Pons (tissue), 1 donor: ENCODE measurements at regions not wholly inside any gene's neighbourhood (a gene's known extent, or its start where the extent isn't known, plus 50 kb on each side); places are given as distances from the start of the nearest gene placed in this dataset.
"Not testable (repeated sequence)": the region's sequence is repeated elsewhere in the genome, so short reads cannot be mapped to it uniquely, and the experiment has no call there.

Experiments used
- DNase-seq: peaks from one replicate; pipeline ENCODE4 v3.0.0-alpha.2; 2016; ENCODE audit warnings: low spot score

GRCh38 chr3:127417709-127418559 is 130.1 kb upstream of the PRR20G start:
- DNase-seq, result no peak

- DNase-seq, result no peak
Observed at GRCh38 chr3:127413871-127414270, 126.0 kb upstream of the PRR20G start.

DNA sequence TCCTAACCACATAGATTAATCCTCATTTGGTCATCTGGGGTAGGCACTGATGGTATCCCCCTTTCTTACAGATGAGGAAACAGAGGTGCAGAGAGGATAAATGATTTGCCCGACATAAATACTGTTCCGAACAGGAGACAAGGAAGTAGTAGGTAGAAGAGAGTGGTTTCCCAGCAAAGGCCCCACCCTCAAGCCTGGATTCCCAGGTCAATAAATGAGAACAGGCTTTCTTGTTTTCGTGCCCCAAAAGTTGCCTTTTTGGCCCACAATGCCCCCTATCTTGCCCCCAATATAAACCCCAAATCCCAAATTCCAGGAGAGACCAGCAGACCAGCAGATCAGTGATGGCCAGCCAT is 125.5 kb upstream of the PRR20G start:
- DNase-seq, result no peak

- DNase-seq, result no peak
Observed at GRCh38 chr3:127412578-127413317, 124.9 kb upstream of the PRR20G start.

DNA sequence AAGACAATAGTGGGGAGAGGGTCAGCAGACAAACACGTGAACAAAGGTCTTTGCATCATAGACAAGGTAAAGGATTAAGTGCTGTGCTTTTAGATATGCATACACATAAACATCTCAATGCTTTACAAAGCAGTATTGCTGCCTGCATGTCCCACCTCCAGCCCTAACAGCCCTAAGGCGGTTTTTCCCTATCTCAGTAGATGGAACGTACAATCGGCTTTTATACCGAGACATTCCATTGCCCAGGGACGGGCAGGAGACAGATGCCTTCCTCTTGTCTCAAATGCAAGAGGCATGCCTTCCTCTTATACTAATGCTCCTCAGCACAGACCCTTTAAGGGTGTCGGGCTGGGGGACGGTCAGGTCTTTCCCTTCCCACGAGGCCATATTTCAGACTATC is 124.0 kb upstream of the PRR20G start:
- DNase-seq, result not testable (repeated sequence)

DNA sequence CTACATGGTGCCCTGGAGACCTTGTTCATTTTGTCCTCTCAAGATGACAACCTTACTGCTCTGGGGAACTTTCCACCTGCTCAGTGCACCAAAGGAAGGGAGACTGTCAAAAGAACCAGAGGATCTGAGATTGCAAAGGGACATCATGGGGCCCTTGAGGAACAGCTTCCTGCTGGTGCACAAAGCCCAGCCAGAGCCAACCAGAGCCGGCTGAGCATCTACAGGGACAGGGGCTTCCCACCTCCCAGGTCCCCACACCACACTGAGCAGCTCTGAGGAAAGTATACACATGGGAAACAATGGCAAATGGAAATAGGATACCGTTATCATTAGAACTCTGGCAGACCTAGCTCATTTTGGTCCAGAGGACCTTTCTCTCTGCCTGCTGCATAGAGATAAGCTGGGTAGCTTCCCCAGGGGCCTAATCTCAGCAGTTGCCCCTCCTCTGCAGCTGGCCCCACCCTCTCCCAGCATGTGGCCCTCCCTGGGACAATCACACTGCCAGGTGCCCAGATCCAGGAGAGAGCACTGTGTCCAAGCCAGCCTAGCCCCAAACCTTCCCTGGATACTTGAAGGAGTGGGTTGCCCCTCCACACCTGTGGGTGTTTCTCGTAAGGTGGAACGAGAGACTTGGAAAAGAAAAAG is 123.4 kb upstream of the PRR20G start:
- DNase-seq, result no peak

DNA sequence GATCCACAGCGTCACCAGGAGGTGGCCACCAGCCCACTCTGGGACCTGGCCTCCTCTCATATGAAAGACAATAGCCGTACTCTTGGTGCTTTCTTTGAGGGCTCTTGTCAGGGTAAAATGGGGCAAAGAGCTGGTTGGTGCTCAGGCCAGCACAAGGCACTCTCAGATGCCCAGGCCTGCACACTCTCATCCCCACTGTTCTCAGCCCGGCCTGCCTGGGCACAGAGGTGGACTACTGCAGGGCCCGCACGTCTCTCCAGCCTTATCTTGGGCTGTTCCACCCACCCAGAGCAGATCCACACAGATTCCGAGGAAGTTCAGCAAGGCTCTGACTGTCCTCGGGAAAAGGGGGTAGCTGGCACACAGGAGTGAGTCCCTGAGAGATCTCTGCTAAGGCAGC is 122.8 kb upstream of the PRR20G start:
- DNase-seq, result no peak

DNA sequence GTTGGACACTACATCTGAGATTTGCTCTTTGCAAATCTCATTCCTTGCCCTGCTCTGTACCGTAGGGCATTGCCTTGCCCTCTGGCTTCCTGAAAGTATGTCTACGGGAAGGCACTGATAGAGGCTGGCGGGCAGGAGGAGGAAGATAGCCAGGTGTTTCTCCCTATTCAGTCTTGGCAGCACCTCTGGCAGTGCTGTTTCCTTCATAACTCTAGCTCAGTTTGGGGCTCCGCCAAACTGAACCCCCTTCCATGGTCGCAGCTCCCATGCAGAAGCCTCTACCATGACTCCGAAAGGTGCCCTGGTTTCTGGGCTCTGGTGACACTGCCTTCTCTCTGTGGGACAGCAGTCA is 122.3 kb upstream of the PRR20G start:
- DNase-seq, result no peak

GRCh38 chr3:127409421-127410136 is 121.7 kb upstream of the PRR20G start:
- DNase-seq, result no peak

GRCh38 chr3:127408684-127409420 is 121.0 kb upstream of the PRR20G start:
- DNase-seq, result no peak

GRCh38 chr3:127408022-127408683 is 120.3 kb upstream of the PRR20G start:
- no peak for DNase-seq

DNA sequence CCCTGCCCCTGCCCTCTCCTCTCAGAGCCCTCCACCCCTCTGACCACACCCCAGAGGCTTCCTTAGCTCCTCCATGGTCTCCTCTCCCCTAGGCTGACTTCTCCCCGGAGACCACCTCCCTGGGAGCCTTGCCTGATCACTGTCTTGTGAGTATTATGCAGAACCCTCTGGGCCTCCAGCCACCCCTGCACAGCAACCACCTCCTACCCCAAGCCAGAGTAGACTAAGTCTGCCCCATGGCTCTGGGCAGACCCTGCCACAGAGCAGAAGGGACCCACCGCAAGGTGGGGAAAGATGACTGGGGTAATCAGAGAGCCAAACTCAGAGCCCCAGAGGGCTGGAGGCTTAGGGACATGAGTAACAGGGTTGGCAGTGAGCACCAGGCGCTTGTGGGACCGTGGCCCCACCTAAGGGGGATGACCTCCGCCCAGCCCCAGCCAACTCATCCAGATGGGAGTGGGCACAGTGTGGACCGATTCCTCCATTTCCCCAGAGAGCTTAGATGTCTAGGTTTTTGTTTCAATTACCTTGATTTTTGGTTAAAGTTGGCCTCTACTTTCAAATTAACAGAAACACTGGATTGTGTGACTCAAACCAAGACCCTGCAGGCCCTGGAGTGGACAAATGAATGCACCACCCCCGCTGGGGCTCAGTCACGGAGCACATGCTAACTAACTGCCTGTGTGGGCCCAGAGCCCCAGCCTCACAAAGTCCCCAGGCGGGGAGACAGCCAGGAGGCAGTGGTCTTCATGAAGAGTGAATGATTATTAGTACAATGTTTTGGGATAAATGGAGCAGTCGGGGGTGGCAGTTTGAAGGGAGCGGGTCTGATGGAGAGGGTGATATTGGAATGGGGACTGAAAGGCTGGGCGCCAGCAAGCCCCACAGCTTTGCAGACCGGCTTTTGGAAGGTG is 119.4 kb upstream of the PRR20G start:
- DNase-seq, result no peak

DNA sequence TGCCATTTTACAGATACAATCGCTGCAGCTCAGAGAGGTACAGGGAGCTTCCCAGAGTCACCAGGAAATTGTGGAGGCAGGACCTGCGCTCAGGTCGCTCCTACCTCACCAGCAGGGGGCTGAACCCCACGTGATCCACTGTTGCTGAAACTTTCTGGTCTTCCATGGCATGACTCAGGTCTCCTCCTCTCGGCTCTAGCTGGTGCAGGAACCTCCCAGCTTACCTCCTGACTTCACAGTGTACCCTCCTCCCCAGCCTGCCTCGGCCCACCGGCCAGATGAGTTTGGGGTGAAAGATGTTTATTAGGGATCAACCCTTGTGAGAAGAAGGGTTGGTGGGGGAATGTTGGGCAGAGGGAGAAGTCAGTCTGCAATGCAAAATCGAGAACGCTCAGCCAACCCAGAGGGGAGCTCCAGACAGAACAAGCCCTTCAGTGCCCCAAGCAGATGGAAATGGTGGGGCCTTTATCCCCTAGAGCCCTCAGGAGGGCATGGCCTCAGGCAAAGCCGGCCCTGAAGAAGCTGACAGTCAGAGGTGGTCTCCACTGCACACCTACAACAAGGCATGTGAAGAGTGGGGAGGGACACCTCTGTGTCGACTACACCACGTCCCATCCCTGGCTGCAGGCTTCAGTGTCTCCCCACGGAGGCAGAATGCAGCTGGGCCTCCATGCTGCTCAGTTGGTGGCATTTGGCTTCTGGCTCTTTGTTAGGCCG is 118.6 kb upstream of the PRR20G start:
- DNase-seq, result no peak

DNA sequence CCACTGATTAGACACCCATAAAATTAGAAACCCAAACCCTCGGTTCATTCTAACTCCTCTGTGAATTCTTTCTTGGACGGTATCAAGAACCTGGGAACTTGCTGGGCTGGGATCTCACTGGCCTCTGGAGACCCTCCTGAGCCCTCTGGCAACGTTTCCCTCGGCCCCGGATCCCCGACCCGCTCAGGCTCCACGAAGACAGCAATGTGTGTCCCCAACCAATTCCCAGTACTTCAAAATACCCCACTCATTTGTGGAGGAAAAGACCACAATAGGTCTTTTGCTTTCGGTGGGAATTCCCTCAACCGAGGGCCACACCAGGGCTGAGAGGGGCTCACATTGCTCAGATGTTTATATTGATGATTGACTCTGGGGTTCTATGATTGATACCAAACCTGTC is 117.9 kb upstream of the PRR20G start:
- no peak for DNase-seq

GRCh38 chr3:127405010-127405598 is 117.3 kb upstream of the PRR20G start:
- DNase-seq, result no peak

GRCh38 chr3:127404221-127405009 is 116.6 kb upstream of the PRR20G start:
- DNase-seq, result no peak

DNA sequence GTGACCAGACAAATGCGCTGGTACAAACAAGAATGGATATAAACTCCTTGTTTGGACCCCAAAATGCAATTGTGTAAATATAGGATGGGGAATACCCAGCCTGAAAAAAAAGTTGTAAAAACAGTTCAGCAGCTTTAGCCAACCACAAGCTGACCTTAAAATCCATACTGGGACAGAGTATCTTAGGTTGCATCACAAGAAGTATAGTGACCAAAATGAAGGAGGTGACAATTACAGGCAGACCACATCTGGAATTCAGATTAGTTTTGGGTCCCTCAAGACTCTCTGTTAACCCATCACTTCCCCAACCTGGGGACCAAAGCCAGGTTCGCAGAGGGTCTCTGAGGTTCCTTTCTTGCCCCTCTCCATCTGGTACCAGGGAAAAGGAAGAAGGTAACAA is 115.9 kb upstream of the PRR20G start:
- no peak for DNase-seq

- DNase-seq, result no peak
Observed at GRCh38 chr3:127399154-127399553, 111.3 kb upstream of the PRR20G start.
